ENCODE measurements at regions not wholly inside any gene's neighbourhood (a gene's known extent, or its start where the extent isn't known, plus 50 kb on each side); places are given as distances from the start of the nearest gene placed in this dataset.

- no peak for TF ChIP-seq CTCF (IDR thresholded peaks at IDR 0.05)
- no peak for TF ChIP-seq EP300 (IDR thresholded peaks at IDR 0.05; ENCODE audit: low read depth)
- no peak for TF ChIP-seq POLR2AphosphoS5 (IDR thresholded peaks at IDR 0.05)
- TF ChIP-seq POLR2A (IDR thresholded peaks at IDR 0.05) = no peak
Measured at GRCh38 chr2:54059504-54059903, 55.9 kb upstream of the ACYP2 start.

Data from transverse colon (tissue), 4 donors.